H1 (cell line): ENCODE measurements at regions not wholly inside any gene's neighbourhood (a gene's known extent, or its start where the extent isn't known, plus 50 kb on each side); places are given as distances from the start of the nearest gene placed in this dataset.

Experiments used
- RAD21 ChIP-seq, 2 experiments: IDR thresholded peaks in 1 of 2; conservative IDR thresholded peaks in 1 of 2; 2 replicates each; pipeline ENCODE4 v1.6.1; 2011; ENCODE audit warnings: low read depth in 2 of 2, low read length in 2 of 2, improper control_type of control experiment in 1 of 2, inconsistent platforms in 1 of 2, mild to moderate bottlenecking in 1 of 2, moderate library complexity in 1 of 2
- RNF2 ChIP-seq: fragments of 200-900, 300-1000 bp; sonication (generic); IDR thresholded peaks from 2 replicates; pipeline ENCODE4 v1.7.1; 2016; ENCODE audit warnings: borderline replicate concordance, low read depth, mild to moderate bottlenecking, antibody characterized with exemption, low read length; ENCODE audit not compliant: poor library complexity, severe bottlenecking; ENCODE audit errors: missing control alignments
- SAP30 ChIP-seq: fragments of 300-600 bp; sonication (generic); IDR thresholded peaks from 2 replicates; pipeline ENCODE4 v1.7.1; 2012; ENCODE audit warnings: low read length, moderate library complexity, mild to moderate bottlenecking, inconsistent platforms; ENCODE audit not compliant: insufficient read depth, insufficient replicate concordance
- SIX5 ChIP-seq: IDR thresholded peaks from 2 replicates; pipeline ENCODE4 v1.6.1; 2011; ENCODE audit warnings: mild to moderate bottlenecking, low read depth, low read length
- SP1 ChIP-seq: IDR thresholded peaks from 2 replicates; pipeline ENCODE4 v1.6.1; 2011; ENCODE audit warnings: low read depth, low read length
- YY1 ChIP-seq: IDR thresholded peaks from 2 replicates; pipeline ENCODE4 v1.6.1; 2011; ENCODE audit warnings: low read depth, mild to moderate bottlenecking, low read length
- TF ChIP-seq, protein P1 (sequence below), 3 experiments: IDR thresholded peaks; 1 replicate in 2 of 3; 2 replicates in 1 of 3; pipeline versions ENCODE4 v1.5.1 to v1.6.1; 2011; ENCODE audit warnings: low read length in 3 of 3, mild to moderate bottlenecking in 3 of 3, inconsistent platforms in 2 of 3, low read depth in 1 of 3, moderate library complexity in 1 of 3; ENCODE audit not compliant: insufficient read depth in 1 of 3; ENCODE audit errors: control extremely low read depth in 1 of 3

- TF ChIP-seq, protein P1, sequence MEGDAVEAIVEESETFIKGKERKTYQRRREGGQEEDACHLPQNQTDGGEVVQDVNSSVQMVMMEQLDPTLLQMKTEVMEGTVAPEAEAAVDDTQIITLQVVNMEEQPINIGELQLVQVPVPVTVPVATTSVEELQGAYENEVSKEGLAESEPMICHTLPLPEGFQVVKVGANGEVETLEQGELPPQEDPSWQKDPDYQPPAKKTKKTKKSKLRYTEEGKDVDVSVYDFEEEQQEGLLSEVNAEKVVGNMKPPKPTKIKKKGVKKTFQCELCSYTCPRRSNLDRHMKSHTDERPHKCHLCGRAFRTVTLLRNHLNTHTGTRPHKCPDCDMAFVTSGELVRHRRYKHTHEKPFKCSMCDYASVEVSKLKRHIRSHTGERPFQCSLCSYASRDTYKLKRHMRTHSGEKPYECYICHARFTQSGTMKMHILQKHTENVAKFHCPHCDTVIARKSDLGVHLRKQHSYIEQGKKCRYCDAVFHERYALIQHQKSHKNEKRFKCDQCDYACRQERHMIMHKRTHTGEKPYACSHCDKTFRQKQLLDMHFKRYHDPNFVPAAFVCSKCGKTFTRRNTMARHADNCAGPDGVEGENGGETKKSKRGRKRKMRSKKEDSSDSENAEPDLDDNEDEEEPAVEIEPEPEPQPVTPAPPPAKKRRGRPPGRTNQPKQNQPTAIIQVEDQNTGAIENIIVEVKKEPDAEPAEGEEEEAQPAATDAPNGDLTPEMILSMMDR (IDR thresholded peaks at IDR 0.05; ENCODE audit: control extremely low read depth in 1 of 3, insufficient read depth in 1 of 3, low read depth in 1 of 3, low read length in 3 of 3), result peak in 2 of 3 experiments; percentile 57 to 71; a peak in 3 of 4 replicates
- TF ChIP-seq YY1 (no peak), SP1 (no peak), RAD21 (IDR thresholded peaks at IDR 0.05 in 1 of 2, conservative IDR thresholded peaks at IDR 0.05 in 1 of 2; ENCODE audit: low read depth in 2 of 2, low read length in 2 of 2) (peak; percentile 88 to 92), RNF2 (no peak), SIX5 (no peak), SAP30 (no peak)
- TF ChIP-seq, all 59 proteins: peak for 4
Observed at GRCh38 chr7:121547544-121548092, 151.5 kb upstream of the FAM3C start (continued).
